IMR-90 (cell line): ENCODE measurements at regions not wholly inside any gene's neighbourhood (a gene's known extent, or its start where the extent isn't known, plus 50 kb on each side); places are given as distances from the start of the nearest gene placed in this dataset.

ENCODE experiments used
- ATAC-seq: fragments of 200-7000 bp; cut with Tn5 transposase; 2 replicates; pipeline ENCODE4 v1.9.1; 2020; ENCODE audit warnings: low read depth, mild to moderate bottlenecking, moderate library complexity
- BruUV-seq: library from RNA; stranded (reverse); fragments of 400-500 nt; replicated peaks from 2 replicates; lab custom pipeline; 2021; lab: Mats Ljungman, UMichigan
- CTCF ChIA-PET: fragments of 300-600 bp; formaldehyde crosslinking; extraction: SDS; loops from one replicate; lab custom pipeline; 2021; ENCODE audit warnings: antibody characterized with exemption; lab: Yijun Ruan, JAX
- POLR2A ChIA-PET: fragments of 300-600 bp; sonication (Branson Sonifier 250); formaldehyde crosslinking; loops from one replicate; lab custom pipeline; 2022; ENCODE audit warnings: antibody characterized with exemption; ENCODE audit not compliant: unreplicated experiment; lab: Charles Lee
- DNase-seq: peaks from one replicate; pipeline ENCODE4 v3.0.0; 2013
- H2AFZ ChIP-seq: replicated peaks from 2 replicates; pipeline ENCODE3; 2013; ENCODE audit warnings: low read length, mild to moderate bottlenecking; ENCODE audit not compliant: poor library complexity
- H2AK5ac ChIP-seq: 2 replicates; pipeline ENCODE4 v1.6.1; 2013; ENCODE audit warnings: low read depth, low read length, inconsistent platforms
- H2AK9ac ChIP-seq: replicated peaks from 2 replicates; pipeline ENCODE3; 2013; ENCODE audit warnings: mild to moderate bottlenecking, low read depth, low read length, moderate library complexity; ENCODE audit not compliant: poor library complexity
- H2BK120ac ChIP-seq: 2 replicates; pipeline ENCODE4 v1.6.1; 2013; ENCODE audit warnings: low read depth, low read length, inconsistent platforms
- H2BK15ac ChIP-seq: 3 replicates; pipeline ENCODE4 v1.6.1; 2013; ENCODE audit warnings: low read depth, low read length, inconsistent platforms
- H2BK20ac ChIP-seq: 2 replicates; pipeline ENCODE4 v1.6.1; 2013; ENCODE audit warnings: low read depth, mild to moderate bottlenecking, inconsistent platforms, low read length, moderate library complexity
- H2BK5ac ChIP-seq: 2 replicates; pipeline ENCODE4 v1.6.1; 2013; ENCODE audit warnings: mild to moderate bottlenecking, low read depth, low read length, inconsistent platforms; ENCODE audit not compliant: poor library complexity, severe bottlenecking
- H3K14ac ChIP-seq: replicated peaks from 2 replicates; pipeline ENCODE4 v1.6.1; 2013; ENCODE audit warnings: low read depth, low read length, inconsistent platforms
- H3K18ac ChIP-seq: 2 replicates; pipeline ENCODE4 v1.6.1; 2013; ENCODE audit warnings: low read depth, low read length, control low read depth
- H3K23ac ChIP-seq: 2 replicates; pipeline ENCODE4 v1.6.1; 2013; ENCODE audit warnings: low read depth, low read length, inconsistent platforms
- H3K27ac ChIP-seq: 2 replicates; pipeline ENCODE4 v1.5.1; 2013; ENCODE audit warnings: mild to moderate bottlenecking, control low read depth, low read length; ENCODE audit not compliant: insufficient read depth
- H3K27me3 ChIP-seq: 2 replicates; pipeline ENCODE4 v1.6.1; 2013; ENCODE audit warnings: low read length; ENCODE audit not compliant: control insufficient read depth, insufficient read depth
- H3K36me3 ChIP-seq: 2 replicates; pipeline ENCODE4 v1.6.1; 2013; ENCODE audit warnings: low read length, mixed read lengths; ENCODE audit not compliant: control insufficient read depth, insufficient read depth
- H3K4ac ChIP-seq: 2 replicates; pipeline ENCODE4 v1.6.1; 2013; ENCODE audit warnings: low read depth, low read length, inconsistent platforms
- H3K4me1 ChIP-seq: 2 replicates; pipeline ENCODE4 v1.6.1; 2013; ENCODE audit warnings: low read length, mixed read lengths; ENCODE audit not compliant: control insufficient read depth, insufficient read depth
- H3K4me2 ChIP-seq: 2 replicates; pipeline ENCODE4 v1.6.1; 2013; ENCODE audit warnings: low read depth, mild to moderate bottlenecking, control low read depth, low read length, moderate library complexity
- H3K4me3 ChIP-seq: 2 replicates; pipeline ENCODE4 v1.5.1; 2013; ENCODE audit warnings: low read depth, mild to moderate bottlenecking, control low read depth, low read length, moderate library complexity; ENCODE audit not compliant: insufficient read depth
- H3K56ac ChIP-seq: 2 replicates; pipeline ENCODE4 v1.6.1; 2013; ENCODE audit warnings: low read length, inconsistent platforms; ENCODE audit not compliant: insufficient read depth; ENCODE audit errors: extremely low read depth
- H3K79me1 ChIP-seq, 2 experiments: 2 replicates each; pipeline ENCODE4 v1.6.1; 2013; ENCODE audit warnings: low read length in 2 of 2, inconsistent platforms in 1 of 2, low read depth in 1 of 2
- H3K9ac ChIP-seq: 2 replicates; pipeline ENCODE4 v1.6.1; 2013; ENCODE audit warnings: low read depth, low read length, control low read depth
- H3K9me1 ChIP-seq: 2 replicates; pipeline ENCODE4 v1.6.1; 2013; ENCODE audit warnings: low read length, inconsistent platforms; ENCODE audit not compliant: insufficient read depth
- H3K9me3 ChIP-seq: 2 replicates; pipeline ENCODE4 v1.6.1; 2013; ENCODE audit warnings: low read length; ENCODE audit not compliant: control insufficient read depth, insufficient read depth
- H4K20me1 ChIP-seq: 2 replicates; pipeline ENCODE4 v1.6.1; 2013; ENCODE audit warnings: low read length, inconsistent platforms; ENCODE audit not compliant: insufficient read depth
- H4K5ac ChIP-seq: 2 replicates; pipeline ENCODE4 v1.6.1; 2013; ENCODE audit warnings: mild to moderate bottlenecking, low read depth, low read length, control low read depth
- H4K8ac ChIP-seq, 2 experiments: 2 replicates each; pipeline ENCODE4 v1.6.1; 2013; ENCODE audit warnings: low read depth in 2 of 2, low read length in 2 of 2, control low read depth in 1 of 2, inconsistent platforms in 1 of 2
- H4K91ac ChIP-seq: 2 replicates; pipeline ENCODE4 v1.6.1; 2013; ENCODE audit warnings: low read depth, low read length, inconsistent platforms; ENCODE audit not compliant: insufficient read depth
- CEBPB ChIP-seq: IDR thresholded peaks from 2 replicates; pipeline ENCODE4 v1.6.1; 2012; ENCODE audit warnings: low read depth, low read length, improper control_type of control experiment
- CTCF ChIP-seq: conservative IDR thresholded peaks from 2 replicates; pipeline ENCODE4 v1.5.1; 2012; ENCODE audit warnings: mild to moderate bottlenecking, low read depth, low read length, improper control_type of control experiment
- RAD21 ChIP-seq: IDR thresholded peaks from 2 replicates; pipeline ENCODE4 v1.6.1; 2012; ENCODE audit warnings: low read length, improper control_type of control experiment
- SMC3 ChIP-seq: fragments of 150-350 bp; IDR thresholded peaks from 2 replicates; pipeline ENCODE4 v1.6.1; 2016; ENCODE audit warnings: low read depth, mild to moderate bottlenecking, antibody characterized with exemption, low read length, moderate library complexity
- USF2 ChIP-seq: fragments of 150-350 bp; IDR thresholded peaks from 2 replicates; pipeline ENCODE4 v1.6.1; 2017; ENCODE audit warnings: mild to moderate bottlenecking, antibody characterized with exemption, low read length, low read depth
- WGBS, 2 experiments: methylation state at CpG; one replicate each; pipeline versions ENCODE4 v1.1.5 to v1.1.7; 2013; ENCODE audit warnings: missing lambda C conversion rate in 2 of 2; ENCODE audit not compliant: insufficient read length in 1 of 2; ENCODE audit errors: extremely low coverage in 2 of 2; 5-methylcytosine and 5-hydroxymethylcytosine counted together
- dilution Hi-C: fragments of 300-500 bp; cut with HindIII; formaldehyde crosslinking; loops from one replicate; pipeline ENCODE4 v1.14.3; 2018; ENCODE audit warnings: low sequenced_read_pairs; ENCODE audit not compliant: unreplicated experiment
- in situ Hi-C: fragments of 300-500 bp; cut with MboI; formaldehyde crosslinking; loops from 3 replicates; pipeline ENCODE4 v1.14.3; 2019; ENCODE audit warnings: low sequenced_read_pairs, inconsistent platforms, mixed read lengths
- intact Hi-C: fragments of 100-400 bp; cut with micrococcal nuclease; formaldehyde crosslinking; loops from 2 replicates; pipeline ENCODE4 v1.10.0; 2022

- no peak overlapping the region for H4K91ac ChIP-seq
- peak; percentile 83 for ATAC-seq
- dilution Hi-C loops (loop anchor here (25.0 kb wide), 1 partner anchor 347 kb away; no protein-coding TSS in a partner anchor), in situ Hi-C loops (no loop called here), intact Hi-C loops (loop anchor here (1.0 to 5.0 kb wide), 4 partner anchors 78 to 348 kb away; no protein-coding TSS in a partner anchor)
- no peak overlapping the region for H3K18ac ChIP-seq
- no peak overlapping the region for H2BK120ac ChIP-seq
- no peak overlapping the region for H3K9ac ChIP-seq
- no peak overlapping the region for H3K56ac ChIP-seq
- no peaks in the 10 kb centered on the region for H3K9me3 ChIP-seq
- H3K79me1 ChIP-seq = no peaks in the 10 kb centered on the region
- H2AFZ ChIP-seq = no peak overlapping the region
- H2AK5ac ChIP-seq = no peak overlapping the region
- TF ChIP-seq SMC3 (peak; percentile 97), CTCF (peak; percentile 96), RAD21 (peak; percentile 88), CEBPB (peak; percentile 83), USF2 (no peak)
- no peak overlapping the region for H4K5ac ChIP-seq
- H3K4me2 ChIP-seq = no peak overlapping the region
- POLR2A ChIA-PET = no interaction called here
- H3K4ac ChIP-seq = no peak overlapping the region
- no peak overlapping the region for H3K23ac ChIP-seq
- no peak overlapping the region for H2BK15ac ChIP-seq
- no CpG with 5 or more reads among the region's 7 CpGs for WGBS, 2 experiments
- no peaks in the 10 kb centered on the region for H3K4me1 ChIP-seq
- BruUV-seq = no TSS peak
- no peak overlapping the region for H2AK9ac ChIP-seq
- H3K4me3 ChIP-seq = no peak overlapping the region
- H2BK20ac ChIP-seq = no peak overlapping the region
- H3K36me3 ChIP-seq = no peaks in the 10 kb centered on the region
- DNase-seq = peak; percentile 63
- no peak overlapping the region for H3K14ac ChIP-seq
- H2BK5ac ChIP-seq = no peak overlapping the region
- peaks cover 7% of the 10 kb centered on the region for H3K27me3 ChIP-seq
- no peaks in the 10 kb centered on the region for H3K9me1 ChIP-seq
- H4K20me1 ChIP-seq = no peaks in the 10 kb centered on the region
- CTCF ChIA-PET = interaction anchor here (0.9 to 5.8 kb wide), 4 partner anchors 146 to 419 kb away, joined by 3 to 43 read pairs (median 4); no protein-coding TSS in a partner anchor
- H4K8ac ChIP-seq = no peak overlapping the region
- H3K27ac ChIP-seq = no peak overlapping the region
Measured at GRCh38 chr16:77584205-77584859, 138.0 kb upstream of the NUDT7 start.
